Hippocampal formation (tissue), 2 donors: ENCODE measurements at regions not wholly inside any gene's neighbourhood (a gene's known extent, or its start where the extent isn't known, plus 50 kb on each side); places are given as distances from the start of the nearest gene placed in this dataset.

ENCODE experiments used
- DNase-seq, 2 donors: peaks; one replicate each; lab custom pipeline; 2025; lab: John Stamatoyannopoulos, UW

DNA sequence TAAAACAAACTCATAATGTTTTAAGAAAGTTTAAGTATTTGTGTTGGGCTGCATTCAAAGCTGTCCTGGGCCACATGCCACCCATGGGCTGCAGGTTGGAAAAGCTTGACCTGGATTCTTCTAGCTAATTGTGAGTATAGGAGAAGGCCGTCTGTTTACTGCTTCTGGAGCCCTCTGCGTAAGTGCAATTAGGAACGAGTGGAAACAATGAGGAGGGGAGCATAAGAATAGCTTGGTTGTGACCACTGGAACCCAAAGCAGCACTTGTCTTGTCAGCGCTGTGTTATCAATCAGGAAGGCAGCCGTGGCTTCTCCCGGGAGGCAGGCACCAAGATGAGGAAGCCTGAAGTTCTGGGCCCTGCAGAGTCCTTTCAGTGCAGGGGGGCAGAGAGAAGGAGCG is 110.4 kb upstream of the MBNL2 start:
- DNase-seq: no peak

DNA sequence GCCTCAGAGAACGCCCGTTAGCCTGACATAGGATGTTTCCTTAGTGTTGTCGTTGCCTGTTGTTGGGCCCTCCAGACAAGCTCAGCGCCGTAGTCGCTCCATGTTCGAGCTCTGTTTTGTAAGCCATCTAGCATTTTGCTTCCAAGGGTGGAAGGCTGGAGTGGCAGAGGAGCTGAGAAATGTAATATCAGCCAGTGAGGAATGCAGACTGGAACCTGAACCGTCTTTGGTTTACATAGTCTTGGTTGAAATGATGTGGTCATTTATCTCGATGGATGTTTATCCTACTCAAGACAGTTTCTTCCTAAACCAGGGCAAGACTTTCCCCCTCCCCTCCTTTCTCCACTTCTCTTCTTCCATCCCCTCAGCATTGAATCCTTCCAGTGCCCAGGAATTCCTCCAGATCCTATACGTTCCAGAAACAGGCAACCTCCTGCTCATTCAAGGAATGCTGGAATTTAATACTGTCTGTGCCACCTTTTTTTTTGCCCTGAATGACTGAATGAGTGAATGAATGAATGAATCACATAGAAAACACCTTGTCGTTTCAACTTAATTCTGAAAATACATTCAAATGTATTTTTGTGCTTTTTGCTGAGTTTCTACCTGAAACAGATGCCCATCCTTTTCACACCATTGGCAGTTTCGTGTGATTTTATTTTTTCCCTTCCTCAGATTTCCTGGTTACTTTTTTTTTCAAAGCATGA is 109.5 kb upstream of the MBNL2 start:
- no peak for DNase-seq

GRCh38 chr13:97113231-97114001 is 108.7 kb upstream of the MBNL2 start:
- DNase-seq: peak in 1 of 2 donors; percentile 61

- DNase-seq: no peak
Observed at GRCh38 chr13:97114651-97115050, 107.5 kb upstream of the MBNL2 start.

GRCh38 chr13:97116754-97117153 is 105.4 kb upstream of the MBNL2 start:
- no peak for DNase-seq

DNA sequence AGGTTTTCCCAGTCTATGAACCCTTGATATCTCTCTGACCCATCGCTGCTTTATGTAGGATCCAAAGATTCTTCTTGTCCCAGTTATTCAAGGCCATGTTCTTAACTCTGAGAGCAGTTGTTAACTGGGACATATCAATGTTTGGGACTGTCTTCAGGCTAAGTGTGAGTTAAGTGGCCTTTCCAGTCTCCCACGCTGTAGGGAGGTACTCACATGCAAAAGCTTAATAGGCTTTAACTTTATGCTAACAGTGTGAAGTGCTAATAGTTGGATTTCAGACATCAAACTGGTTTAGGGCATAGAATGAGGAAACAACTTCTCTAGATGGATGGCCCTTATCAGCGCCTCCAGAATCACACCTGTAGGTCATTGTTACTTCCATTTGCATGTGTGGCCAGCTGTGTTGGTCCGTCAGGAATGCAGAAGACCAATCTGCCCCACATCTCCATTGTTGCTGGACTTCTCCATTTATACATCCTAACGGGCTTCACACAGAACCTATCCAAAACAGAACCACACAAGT is 104.7 kb upstream of the MBNL2 start:
- no peak for DNase-seq

DNA sequence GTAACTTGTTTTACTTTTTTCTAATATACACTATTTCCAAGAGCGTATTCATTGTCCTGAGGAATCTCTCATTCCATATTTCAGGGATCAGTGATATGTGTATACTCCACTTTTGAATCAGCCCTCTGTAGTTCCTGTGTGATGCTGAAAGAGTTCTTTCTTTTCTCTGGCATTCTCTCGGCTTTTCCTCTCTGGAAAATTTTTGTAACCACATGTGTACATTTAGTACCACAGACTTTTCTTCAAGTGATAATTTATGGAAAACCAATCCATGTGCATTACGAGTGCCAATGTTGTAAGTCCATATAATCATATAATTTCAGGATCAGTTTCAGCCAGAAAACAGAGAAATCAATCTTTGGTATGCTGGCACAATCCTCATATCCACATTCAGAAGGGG is 102.2 kb upstream of the MBNL2 start:
- DNase-seq: no peak

- no peak for DNase-seq
Observed at GRCh38 chr13:97120346-97120745, 101.8 kb upstream of the MBNL2 start.

- DNase-seq: no peak
Observed at GRCh38 chr13:97120976-97121375, 101.2 kb upstream of the MBNL2 start.

- DNase-seq: no peak
Observed at GRCh38 chr13:97121894-97122293, 100.2 kb upstream of the MBNL2 start.

- DNase-seq: no peak
Observed at GRCh38 chr13:97122381-97122996, 99.6 kb upstream of the MBNL2 start.

- no peak for DNase-seq
Observed at GRCh38 chr13:97124206-97124605, 97.9 kb upstream of the MBNL2 start.

DNA sequence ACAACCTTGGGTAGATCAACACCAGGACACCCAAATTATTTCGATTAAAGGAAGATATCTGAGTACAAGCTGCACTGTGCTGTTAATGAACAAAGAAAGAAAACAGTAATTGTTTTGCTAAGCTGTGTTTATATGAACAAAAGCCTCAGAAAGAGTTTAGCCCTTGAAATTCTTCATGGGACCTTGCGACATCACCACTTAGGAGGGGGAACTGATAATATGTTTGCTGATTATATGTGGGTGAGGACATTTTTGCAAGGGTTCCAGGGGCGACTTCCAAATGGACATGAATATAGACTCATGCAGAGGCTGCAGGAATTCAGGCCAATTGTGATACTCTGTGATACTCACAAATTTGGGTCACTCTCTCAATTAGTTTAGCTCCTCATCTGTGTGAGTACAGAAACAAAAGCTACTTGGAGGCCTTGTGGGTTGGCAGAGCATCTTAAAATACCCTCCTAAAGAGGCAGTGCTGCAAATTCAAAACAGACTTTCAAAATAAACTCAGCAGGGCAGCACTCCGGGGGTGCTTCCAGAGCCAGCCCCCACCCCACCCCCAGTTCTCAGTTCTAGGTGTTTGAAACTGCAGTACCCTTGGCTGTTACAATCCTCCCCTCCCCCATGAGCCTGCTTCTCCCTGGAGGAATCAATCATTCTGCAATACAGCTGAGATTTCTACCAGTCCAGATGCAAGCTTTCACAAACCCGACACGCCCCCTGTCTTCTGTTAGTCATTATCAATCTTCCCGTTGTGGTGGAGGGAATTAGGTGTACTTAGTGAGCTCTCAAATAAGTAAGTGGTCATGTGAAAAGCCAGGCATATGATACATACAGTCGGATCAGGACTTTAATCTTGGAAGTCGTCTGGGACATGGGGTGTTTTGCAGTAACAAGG is 97.0 kb upstream of the MBNL2 start:
- DNase-seq: peak in 1 of 2 donors; percentile 31

- DNase-seq: no peak
Observed at GRCh38 chr13:97125810-97126738, 96.1 kb upstream of the MBNL2 start.

DNA sequence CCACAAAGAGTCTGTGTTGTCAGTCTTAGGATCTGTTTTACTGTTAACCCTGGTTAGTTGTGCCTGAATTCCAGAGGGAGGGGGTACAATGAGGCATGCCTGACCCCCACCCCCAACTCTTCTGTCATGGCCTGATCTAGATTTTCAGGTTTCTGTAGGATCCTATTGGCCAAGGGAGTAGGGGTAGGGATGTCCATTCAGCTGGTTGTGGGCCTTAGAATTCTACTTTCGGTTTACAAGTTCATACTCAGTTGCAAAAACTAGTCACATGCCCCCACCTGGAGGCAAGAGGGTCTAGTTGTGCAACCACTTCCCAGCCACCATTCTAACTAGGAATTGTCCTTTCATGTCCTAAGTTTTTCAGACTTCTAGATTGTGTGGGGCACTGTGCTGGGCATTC is 94.3 kb upstream of the MBNL2 start:
- DNase-seq: no peak

- no peak for DNase-seq
Observed at GRCh38 chr13:97130190-97130589, 91.9 kb upstream of the MBNL2 start.

DNA sequence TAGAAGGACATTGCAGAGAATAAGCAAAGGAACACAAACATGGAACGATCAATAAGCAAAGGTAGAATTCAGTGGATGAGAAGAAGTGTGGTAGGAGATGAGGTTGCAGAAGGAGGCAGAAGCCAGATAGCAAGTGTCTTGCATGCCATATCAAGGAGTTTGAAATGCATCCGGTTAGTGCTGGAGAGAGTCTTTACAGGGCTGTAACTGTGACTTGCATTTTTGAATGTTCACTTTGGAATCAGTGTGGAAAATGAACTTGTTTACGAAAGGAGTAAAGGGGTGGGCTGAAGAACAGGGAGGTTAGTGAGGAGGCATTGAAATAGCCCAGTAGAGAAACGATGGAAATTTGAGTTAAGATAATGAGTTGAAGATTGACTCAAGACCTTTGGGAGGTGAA is 90.7 kb upstream of the MBNL2 start:
- no peak for DNase-seq

GRCh38 chr13:97133554-97133953 is 88.6 kb upstream of the MBNL2 start:
- no peak for DNase-seq

DNA sequence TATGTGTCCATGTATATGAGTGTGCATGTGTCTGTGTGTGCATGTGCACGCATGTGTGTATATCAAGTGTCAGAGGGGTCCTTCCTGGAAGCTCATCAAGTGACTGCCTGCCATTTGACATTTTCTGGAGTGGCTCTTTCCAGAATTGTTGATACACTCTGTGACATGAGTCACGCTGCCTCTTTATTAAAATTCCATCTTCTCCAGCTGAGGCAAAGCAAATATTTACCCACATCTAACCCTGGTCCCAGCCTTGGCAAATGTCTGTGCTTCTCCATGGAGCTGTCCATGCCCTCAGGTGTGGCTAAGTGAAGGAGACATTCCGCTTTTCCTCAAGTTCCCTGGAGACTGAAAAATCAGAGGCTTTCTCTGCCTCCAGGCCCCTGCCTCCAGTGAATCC is 88.2 kb upstream of the MBNL2 start:
- DNase-seq: no peak

GRCh38 chr13:97134364-97135095 is 87.6 kb upstream of the MBNL2 start:
- DNase-seq: no peak
